ENCODE measurements at regions not wholly inside any gene's neighbourhood (a gene's known extent, or its start where the extent isn't known, plus 50 kb on each side); places are given as distances from the start of the nearest gene placed in this dataset.

DNA sequence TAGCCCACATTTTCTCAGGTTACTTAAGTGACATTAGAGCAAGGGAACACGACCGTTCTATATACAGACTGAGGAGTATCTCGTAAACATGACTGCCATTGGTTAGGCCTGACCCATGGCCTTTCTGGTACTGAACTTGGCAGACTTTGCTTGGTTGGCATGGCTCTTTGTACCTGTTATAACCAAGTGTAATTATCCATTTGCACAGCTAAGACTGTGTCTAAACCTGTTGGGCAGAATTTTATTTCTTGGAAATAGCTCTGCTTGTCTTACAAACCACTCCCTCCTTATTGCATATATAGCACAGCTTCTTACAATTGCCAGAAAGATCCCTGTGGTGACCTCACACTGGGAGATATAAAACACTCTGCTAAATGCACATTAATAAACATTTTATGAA, 106.9 kb downstream of the P2RY1 start:
- TF ChIP-seq POLR2A (IDR thresholded peaks at IDR 0.05) (no peak), POLR2AphosphoS5 (IDR thresholded peaks at IDR 0.05) (no peak)
- TF ChIP-seq, protein P1, sequence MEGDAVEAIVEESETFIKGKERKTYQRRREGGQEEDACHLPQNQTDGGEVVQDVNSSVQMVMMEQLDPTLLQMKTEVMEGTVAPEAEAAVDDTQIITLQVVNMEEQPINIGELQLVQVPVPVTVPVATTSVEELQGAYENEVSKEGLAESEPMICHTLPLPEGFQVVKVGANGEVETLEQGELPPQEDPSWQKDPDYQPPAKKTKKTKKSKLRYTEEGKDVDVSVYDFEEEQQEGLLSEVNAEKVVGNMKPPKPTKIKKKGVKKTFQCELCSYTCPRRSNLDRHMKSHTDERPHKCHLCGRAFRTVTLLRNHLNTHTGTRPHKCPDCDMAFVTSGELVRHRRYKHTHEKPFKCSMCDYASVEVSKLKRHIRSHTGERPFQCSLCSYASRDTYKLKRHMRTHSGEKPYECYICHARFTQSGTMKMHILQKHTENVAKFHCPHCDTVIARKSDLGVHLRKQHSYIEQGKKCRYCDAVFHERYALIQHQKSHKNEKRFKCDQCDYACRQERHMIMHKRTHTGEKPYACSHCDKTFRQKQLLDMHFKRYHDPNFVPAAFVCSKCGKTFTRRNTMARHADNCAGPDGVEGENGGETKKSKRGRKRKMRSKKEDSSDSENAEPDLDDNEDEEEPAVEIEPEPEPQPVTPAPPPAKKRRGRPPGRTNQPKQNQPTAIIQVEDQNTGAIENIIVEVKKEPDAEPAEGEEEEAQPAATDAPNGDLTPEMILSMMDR (IDR thresholded peaks at IDR 0.05), result no peak
